HepG2 (cell line): ENCODE measurements at regions not wholly inside any gene's neighbourhood (a gene's known extent, or its start where the extent isn't known, plus 50 kb on each side); places are given as distances from the start of the nearest gene placed in this dataset.

ENCODE experiments used
- BORCS8-MEF2B ChIP-seq: sonication (generic); formaldehyde crosslinking; IDR thresholded peaks from 2 replicates; pipeline ENCODE4 v1.8.0; 2022; ENCODE audit warnings: mild to moderate bottlenecking, missing genetic modification reagents
- ELF3 ChIP-seq: IDR thresholded peaks from 2 replicates; pipeline ENCODE4 v1.6.1; 2016; ENCODE audit warnings: missing genetic modification reagents, missing compliant biosample characterization
- FOXA1 ChIP-seq, 2 experiments: fragments of 450-650 bp in 1 of 2; sonication (generic) in 1 of 2; formaldehyde crosslinking in 1 of 2; IDR thresholded peaks; 2 replicates each; pipeline versions ENCODE4 v1.4.0 to v1.6.1; 2016 to 2020; ENCODE audit warnings: missing genetic modification reagents in 1 of 2
- FOXK2 ChIP-seq: fragments of 450-650 bp; IDR thresholded peaks from 2 replicates; pipeline ENCODE4 v1.6.1; 2016
- FOXP1 ChIP-seq, 2 experiments: fragments of 450-650 bp in 1 of 2; IDR thresholded peaks; 2 replicates each; pipeline ENCODE4 v1.6.1; 2017 to 2018; ENCODE audit warnings: antibody characterized with exemption in 1 of 2
- GABPA ChIP-seq, 2 experiments: IDR thresholded peaks; 2 replicates each; pipeline ENCODE4 v1.6.1; 2011 to 2016; ENCODE audit warnings: low read depth in 2 of 2, low read length in 1 of 2, missing biosample characterization in 1 of 2, missing genetic modification characterization in 1 of 2
- HOXA3 ChIP-seq: sonication (generic); formaldehyde crosslinking; IDR thresholded peaks from 2 replicates; pipeline ENCODE4 v1.5.0; 2020; ENCODE audit warnings: missing genetic modification reagents
- KDM1A ChIP-seq: IDR thresholded peaks from 2 replicates; pipeline ENCODE4 v1.6.1; 2016; ENCODE audit warnings: missing compliant biosample characterization
- KDM3A ChIP-seq: IDR thresholded peaks from 2 replicates; pipeline ENCODE4 v1.6.1; 2018; ENCODE audit warnings: low read depth, missing compliant biosample characterization
- NCOA2 ChIP-seq: sonication (generic); formaldehyde crosslinking; IDR thresholded peaks from 2 replicates; pipeline ENCODE4 v1.8.0; 2022; ENCODE audit warnings: inconsistent platforms
- RERE ChIP-seq: IDR thresholded peaks from 2 replicates; pipeline ENCODE4 v1.6.1; 2016; ENCODE audit warnings: low read depth, missing genetic modification reagents, missing compliant biosample characterization
- SMAD9 ChIP-seq: sonication (generic); formaldehyde crosslinking; IDR thresholded peaks from 2 replicates; pipeline ENCODE4 v1.5.1; 2020; ENCODE audit warnings: mild to moderate bottlenecking, missing genetic modification reagents
- SOX13 ChIP-seq, 3 experiments: fragments of 450-650 bp in 1 of 3; sonication (generic) in 1 of 3; formaldehyde crosslinking in 1 of 3; IDR thresholded peaks in 2 of 3; conservative IDR thresholded peaks in 1 of 3; 2 replicates each; pipeline versions ENCODE4 v1.5.0 to v1.6.1; 2016 to 2020; ENCODE audit warnings: antibody characterized with exemption in 1 of 3, mild to moderate bottlenecking in 1 of 3, missing compliant biosample characterization in 1 of 3, missing genetic modification reagents in 1 of 3, moderate library complexity in 1 of 3
- ZNF256 ChIP-seq: sonication (generic); formaldehyde crosslinking; conservative IDR thresholded peaks from 2 replicates; pipeline ENCODE4 v1.4.0; 2020; ENCODE audit warnings: missing genetic modification reagents
- ZNF292 ChIP-seq: sonication (generic); formaldehyde crosslinking; IDR thresholded peaks from 2 replicates; pipeline ENCODE4 v1.8.1; 2022; ENCODE audit warnings: mild to moderate bottlenecking, low read depth, missing genetic modification reagents, borderline replicate concordance
- ZNF441 ChIP-seq: sonication (generic); formaldehyde crosslinking; IDR thresholded peaks from 2 replicates; pipeline ENCODE4 v1.7.0; 2021; ENCODE audit warnings: missing genetic modification reagents, borderline replicate concordance
- ZNF556 ChIP-seq: sonication (generic); formaldehyde crosslinking; IDR thresholded peaks from 2 replicates; pipeline ENCODE4 v1.4.0; 2020; ENCODE audit warnings: mild to moderate bottlenecking, missing genetic modification reagents, borderline replicate concordance
- ZNF609 ChIP-seq: sonication (generic); formaldehyde crosslinking; IDR thresholded peaks from 2 replicates; pipeline ENCODE4 v1.4.0; 2020; ENCODE audit warnings: mild to moderate bottlenecking, missing genetic modification reagents, borderline replicate concordance
- ZNF792 ChIP-seq: IDR thresholded peaks from 2 replicates; pipeline ENCODE4 v1.6.1; 2016

- TF ChIP-seq RERE (CRISPR knock-in tag) (peak; percentile 65), FOXA1 (IDR thresholded peaks at IDR 0.05) (no peak), FOXA1 (CRISPR knock-in tag; IDR thresholded peaks at IDR 0.05) (0 out of 2 replicates have a peak, but pooled peaks have one; percentile 17), GABPA (IDR thresholded peaks at IDR 0.05; ENCODE audit: low read depth, low read length) (no peak), GABPA (CRISPR knock-in tag; IDR thresholded peaks at IDR 0.05; ENCODE audit: low read depth) (no peak), FOXK2 (peak; percentile 16; the same call in 1 of the 2 replicates), ZNF256 (CRISPR knock-in tag) (no peak), BORCS8-MEF2B (CRISPR knock-in tag) (peak; percentile 52; the same call in 1 of the 2 replicates), HOXA3 (CRISPR knock-in tag) (peak; percentile 64), ZNF441 (CRISPR knock-in tag) (peak; percentile 54; the same call in 1 of the 2 replicates), ZNF292 (peak; percentile 83; the same call in 1 of the 2 replicates), KDM3A (CRISPR knock-in tag) (peak; percentile 52; the same call in 1 of the 2 replicates), ELF3 (CRISPR knock-in tag) (0 out of 2 replicates have a peak, but pooled peaks have one; percentile 45), NCOA2 (peak; percentile 86), FOXP1 (IDR thresholded peaks at IDR 0.05) (no peak), FOXP1 (CRISPR knock-in tag; IDR thresholded peaks at IDR 0.05) (peak; percentile 62; the same call in 1 of the 2 replicates), KDM1A (CRISPR knock-in tag) (0 out of 2 replicates have a peak, but pooled peaks have one; percentile 44), ZNF556 (CRISPR knock-in tag) (peak; percentile 60; the same call in 1 of the 2 replicates), ZNF609 (CRISPR knock-in tag) (peak; percentile 92), SMAD9 (CRISPR knock-in tag) (no peak), SOX13 (IDR thresholded peaks at IDR 0.05) (no peak), SOX13 (CRISPR knock-in tag; conservative IDR thresholded peaks at IDR 0.05 in 1 of 2, IDR thresholded peaks at IDR 0.05 in 1 of 2) (peak in 1 of 2 experiments; percentile 67; a peak in 2 of 4 replicates), ZNF792 (CRISPR knock-in tag) (peak; percentile 56; the same call in 1 of the 2 replicates)
Measured at GRCh38 chr17:5763595-5764306, 179.4 kb upstream of the NLRP1 start (continued).
